K562 (cell line): ENCODE measurements at regions not wholly inside any gene's neighbourhood (a gene's known extent, or its start where the extent isn't known, plus 50 kb on each side); places are given as distances from the start of the nearest gene placed in this dataset.

Source experiments
- AFF4 ChIP-seq: sonication (generic); formaldehyde crosslinking; IDR thresholded peaks from 2 replicates; pipeline ENCODE4 v1.8.0; 2023; ENCODE audit warnings: mild to moderate bottlenecking, missing genetic modification reagents
- ARID2 ChIP-seq: fragments of 450-650 bp; IDR thresholded peaks from 2 replicates; pipeline ENCODE4 v1.6.1; 2017; ENCODE audit warnings: antibody characterized with exemption, mild to moderate bottlenecking
- CBX1 ChIP-seq: sonication (generic); IDR thresholded peaks from 2 replicates; pipeline ENCODE4 v1.6.1; 2016; ENCODE audit warnings: antibody characterized with exemption, low read depth, mild to moderate bottlenecking
- CC2D1A ChIP-seq: fragments of 450-650 bp; IDR thresholded peaks from 2 replicates; pipeline ENCODE4 v1.6.1; 2017; ENCODE audit warnings: mild to moderate bottlenecking
- EP400 ChIP-seq: fragments of 450-650 bp; IDR thresholded peaks from 2 replicates; pipeline ENCODE4 v1.6.1; 2017; ENCODE audit warnings: antibody characterized with exemption, mild to moderate bottlenecking, moderate library complexity
- HCFC1 ChIP-seq: IDR thresholded peaks from 2 replicates; pipeline ENCODE4 v1.6.1; 2012; ENCODE audit warnings: low read depth, low read length, improper control_type of control experiment
- KDM1A ChIP-seq, 2 experiments: fragments of 450-650 bp; IDR thresholded peaks; 2 replicates each; pipeline ENCODE4 v1.6.1; 2016; ENCODE audit warnings: mild to moderate bottlenecking in 2 of 2
- KLF10 ChIP-seq: fragments of 250-450 bp; sonication (Bioruptor Pico); IDR thresholded peaks from 2 replicates; pipeline ENCODE4 v1.6.1; 2021; ENCODE audit warnings: matching md5 sums
- MAX ChIP-seq: sonication (generic); formaldehyde crosslinking; IDR thresholded peaks from 2 replicates; pipeline ENCODE4 v1.9.0; 2022; ENCODE audit warnings: mild to moderate bottlenecking, missing genetic modification reagents
- MEIS2 ChIP-seq: fragments of 450-650 bp; IDR thresholded peaks from 2 replicates; pipeline ENCODE4 v1.6.1; 2014; ENCODE audit warnings: mild to moderate bottlenecking; ENCODE audit not compliant: partially characterized antibody
- PBX2 ChIP-seq, 2 experiments: IDR thresholded peaks in 1 of 2; conservative IDR thresholded peaks in 1 of 2; 2 replicates each; pipeline ENCODE4 v1.6.1; 2016; ENCODE audit warnings: low read depth in 2 of 2, mild to moderate bottlenecking in 1 of 2, missing compliant biosample characterization in 1 of 2, missing genetic modification characterization in 1 of 2, moderate library complexity in 1 of 2
- POLR2AphosphoS2 ChIP-seq: IDR thresholded peaks from 2 replicates; pipeline ENCODE4 v1.6.1; 2012; ENCODE audit warnings: low read length, improper control_type of control experiment
- POLR3A ChIP-seq: IDR thresholded peaks from 2 replicates; pipeline ENCODE4 v1.6.1; 2011; ENCODE audit warnings: borderline replicate concordance, mild to moderate bottlenecking, moderate library complexity; ENCODE audit not compliant: insufficient read length, insufficient read depth; ENCODE audit errors: extremely low read depth
- SMAD4 ChIP-seq: fragments of 250-450 bp; sonication (Bioruptor Pico); conservative IDR thresholded peaks from 2 replicates; pipeline ENCODE4 v1.8.0; 2021; ENCODE audit warnings: inconsistent platforms, mild to moderate bottlenecking, moderate library complexity
- USF1 ChIP-seq: sonication (generic); formaldehyde crosslinking; IDR thresholded peaks from 2 replicates; pipeline ENCODE4 v1.9.0; 2022; ENCODE audit warnings: mild to moderate bottlenecking, missing genetic modification reagents
- ZNF184 ChIP-seq: sonication (generic); formaldehyde crosslinking; IDR thresholded peaks from 2 replicates; pipeline ENCODE4 v1.5.0; 2020; ENCODE audit warnings: missing genetic modification reagents
- ZNF398 ChIP-seq: fragments of 250-450 bp; sonication (Bioruptor Pico); IDR thresholded peaks from 2 replicates; pipeline ENCODE4 v1.8.0; 2021; ENCODE audit warnings: moderate library complexity, mild to moderate bottlenecking, inconsistent platforms
- ZNF444 ChIP-seq: fragments of 250-450 bp; sonication (Bioruptor Pico); IDR thresholded peaks from 2 replicates; pipeline ENCODE4 v1.4.0; 2020; ENCODE audit warnings: mild to moderate bottlenecking, moderate library complexity

- TF ChIP-seq PBX2 (CRISPR knock-in tag; IDR thresholded peaks at IDR 0.05; ENCODE audit: low read depth) (no peak), PBX2 (tag; conservative IDR thresholded peaks at IDR 0.05; ENCODE audit: low read depth) (peak; percentile 94), CBX1 (0 out of 2 replicates have a peak, but pooled peaks have one; percentile 26), HCFC1 (0 out of 2 replicates have a peak, but pooled peaks have one; percentile 17), CC2D1A (peak; percentile 96), ZNF184 (no peak), EP400 (peak; percentile 32), AFF4 (CRISPR knock-in tag) (no peak), KDM1A (IDR thresholded peaks at IDR 0.05) (peak in 1 of 2 experiments; percentile 30; a peak in 1 of 4 replicates), KLF10 (CRISPR knock-in tag) (no peak), ZNF398 (CRISPR knock-in tag) (no peak), MEIS2 (peak; percentile 87), ZNF444 (CRISPR knock-in tag) (no peak), POLR3A (no peak), MAX (CRISPR knock-in tag) (peak; percentile 36; the same call in 1 of the 2 replicates), POLR2AphosphoS2 (no peak), SMAD4 (0 out of 2 replicates have a peak, but pooled peaks have one; percentile 24), USF1 (no peak), ARID2 (peak; percentile 99)
Observed at GRCh38 chr1:181142096-181142958, 53.8 kb downstream of the IER5 start (continued).
